ENCODE measurements at regions not wholly inside any gene's neighbourhood (a gene's known extent, or its start where the extent isn't known, plus 50 kb on each side); places are given as distances from the start of the nearest gene placed in this dataset.
A peak's percentile ranks its signal among the peaks of the same experiment; 100 is the strongest.

DNA sequence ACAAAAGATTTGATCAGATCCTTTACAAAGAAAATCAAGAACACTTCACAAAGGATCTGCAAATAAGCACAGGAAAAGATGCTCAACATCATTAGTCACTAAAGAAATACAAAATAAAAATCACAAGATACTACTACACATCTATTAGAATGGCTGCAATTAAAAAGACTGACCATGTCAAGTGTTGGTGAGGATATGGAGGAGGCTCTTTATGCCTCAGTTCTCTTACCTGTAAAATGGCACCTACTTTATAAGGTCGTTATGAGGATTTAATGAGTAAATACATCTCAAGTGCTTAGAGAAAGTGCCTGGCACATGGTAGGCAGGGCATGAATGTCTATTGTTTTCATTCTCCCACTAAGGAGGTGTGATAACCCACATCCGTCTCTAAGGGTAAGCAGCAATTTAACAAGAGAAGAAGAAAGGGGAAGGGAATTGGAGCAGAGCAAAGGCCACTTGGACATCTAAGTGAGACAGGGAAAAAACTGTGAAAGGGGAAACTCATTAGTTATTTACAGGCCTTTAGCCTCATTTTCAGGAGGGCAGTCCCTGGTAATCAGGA, 157.5 kb upstream of the NFE2L3 start:
- Mint-ChIP-seq H3K27me3 (no peaks in the 10 kb centered on the region), H3K4me1 (ENCODE audit: low read depth) (peaks cover 37% of the 10 kb centered on the region), H3K4me3 (ENCODE audit: low read depth) (no peak overlapping the region), H3K27ac (peak overlapping the region; percentile 88), H3K36me3 (ENCODE audit: insufficient read depth) (peaks cover 1% of the 10 kb centered on the region), H3K9me3 (ENCODE audit: low read depth) (peaks cover 3% of the 10 kb centered on the region)
- no peak for DNase-seq (ENCODE audit: low spot score, unreplicated experiment)
- TF ChIP-seq CTCF (IDR thresholded peaks at IDR 0.05; ENCODE audit: unreplicated experiment) = no peak

DNA sequence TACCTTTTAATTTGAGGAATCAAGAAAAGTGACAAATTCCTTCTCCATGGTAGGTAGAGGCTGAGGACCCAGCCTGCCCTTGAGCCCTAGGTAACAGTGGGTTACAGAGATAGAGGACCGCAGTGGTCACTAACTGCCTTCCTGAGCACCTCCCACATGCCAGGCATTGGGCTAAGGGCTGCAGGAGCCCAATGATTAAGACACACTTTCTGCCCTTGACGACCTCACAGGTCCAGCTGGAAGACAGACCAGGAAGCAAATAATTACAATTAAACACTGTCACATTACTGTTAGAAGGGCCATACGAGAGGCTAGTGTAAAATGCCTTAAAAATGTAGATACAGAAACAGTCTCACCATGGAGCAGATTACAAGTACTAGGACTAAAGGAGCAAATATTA, 156.8 kb upstream of the NFE2L3 start:
- H3K4me3 Mint-ChIP-seq (ENCODE audit: low read depth) = no peak overlapping the region
- no peak for DNase-seq (ENCODE audit: low spot score, unreplicated experiment)
- no peaks in the 10 kb centered on the region for H3K27me3 Mint-ChIP-seq
- no peak for TF ChIP-seq CTCF (IDR thresholded peaks at IDR 0.05; ENCODE audit: unreplicated experiment)
- peaks cover 34% of the 10 kb centered on the region for H3K4me1 Mint-ChIP-seq (ENCODE audit: low read depth)
- H3K9me3 Mint-ChIP-seq (ENCODE audit: low read depth) = peaks cover 3% of the 10 kb centered on the region
- H3K27ac Mint-ChIP-seq = peak overlapping the region; percentile 56
- H3K36me3 Mint-ChIP-seq (ENCODE audit: insufficient read depth) = peaks cover 1% of the 10 kb centered on the region

- peak; percentile 49 for TF ChIP-seq CTCF (IDR thresholded peaks at IDR 0.05; ENCODE audit: unreplicated experiment)
- DNase-seq (ENCODE audit: low spot score, unreplicated experiment) = no peak
Measured at GRCh38 chr7:25996006-25996408, 156.0 kb upstream of the NFE2L3 start.

GRCh38 chr7:25998499-25998898, 153.5 kb upstream of the NFE2L3 start:
- no peak for TF ChIP-seq CTCF (IDR thresholded peaks at IDR 0.05; ENCODE audit: unreplicated experiment)
- H3K4me3 Mint-ChIP-seq (ENCODE audit: low read depth) = no peak overlapping the region
- peaks cover 9% of the 10 kb centered on the region for H3K9me3 Mint-ChIP-seq (ENCODE audit: low read depth)
- no peak for DNase-seq (ENCODE audit: low spot score, unreplicated experiment)
- H3K27me3 Mint-ChIP-seq = no peaks in the 10 kb centered on the region
- no peak overlapping the region for H3K27ac Mint-ChIP-seq
- H3K4me1 Mint-ChIP-seq (ENCODE audit: low read depth) = peaks cover 45% of the 10 kb centered on the region
- peaks cover 1% of the 10 kb centered on the region for H3K36me3 Mint-ChIP-seq (ENCODE audit: insufficient read depth)

More at GRCh38 chr7:25996006-25996408, 156.0 kb upstream of the NFE2L3 start:
- no peaks in the 10 kb centered on the region for H3K27me3 Mint-ChIP-seq
- H3K36me3 Mint-ChIP-seq (ENCODE audit: insufficient read depth) = peaks cover 1% of the 10 kb centered on the region
- H3K4me1 Mint-ChIP-seq (ENCODE audit: low read depth) = peaks cover 36% of the 10 kb centered on the region
- H3K27ac Mint-ChIP-seq = peak overlapping the region; percentile 26
- H3K4me3 Mint-ChIP-seq (ENCODE audit: low read depth) = no peak overlapping the region
- peaks cover 3% of the 10 kb centered on the region for H3K9me3 Mint-ChIP-seq (ENCODE audit: low read depth)

DNA sequence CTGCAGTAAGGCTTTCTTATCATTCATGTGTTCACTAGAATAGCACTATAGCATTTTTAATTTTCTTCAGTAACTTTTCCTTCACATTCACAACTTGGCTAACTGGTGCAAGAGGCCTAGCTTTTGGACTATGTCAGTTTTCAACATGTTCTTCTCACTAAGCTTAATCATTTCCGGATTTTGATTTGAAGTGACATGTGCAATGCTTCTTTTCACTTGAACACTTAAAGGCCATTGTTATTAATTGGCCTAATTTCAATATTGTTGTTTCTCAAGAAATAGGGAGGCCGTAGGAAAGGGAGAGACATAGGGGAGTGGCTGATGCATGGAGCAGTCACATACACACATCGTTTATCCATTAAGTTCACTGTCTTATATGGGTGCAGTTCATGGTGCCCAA, 151.2 kb upstream of the NFE2L3 start:
- peaks cover 6% of the 10 kb centered on the region for H3K9me3 Mint-ChIP-seq (ENCODE audit: low read depth)
- peaks cover 41% of the 10 kb centered on the region for H3K4me1 Mint-ChIP-seq (ENCODE audit: low read depth)
- peak overlapping the region; percentile 62 for H3K27ac Mint-ChIP-seq
- no peak overlapping the region for H3K4me3 Mint-ChIP-seq (ENCODE audit: low read depth)
- no peaks in the 10 kb centered on the region for H3K36me3 Mint-ChIP-seq (ENCODE audit: insufficient read depth)
- no peak for DNase-seq (ENCODE audit: low spot score, unreplicated experiment)
- TF ChIP-seq CTCF (IDR thresholded peaks at IDR 0.05; ENCODE audit: unreplicated experiment) = no peak
- H3K27me3 Mint-ChIP-seq = no peaks in the 10 kb centered on the region

Measured in progenitor cell of endocrine pancreas (in vitro differentiated cells).